CD4-positive, alpha-beta T cell (primary cell): ENCODE measurements at regions not wholly inside any gene's neighbourhood (a gene's known extent, or its start where the extent isn't known, plus 50 kb on each side); places are given as distances from the start of the nearest gene placed in this dataset.

Source experiments
- ATAC-seq: fragments of 200-7000 bp; cut with Tn5 transposase; one replicate; pipeline ENCODE4 v1.10.0; 2022; ENCODE audit warnings: mild to moderate bottlenecking; ENCODE audit not compliant: poor library complexity
- CTCF ChIA-PET: fragments of 350-600 bp; sonication (Branson Sonifier 250); formaldehyde crosslinking; loops from one replicate; lab custom pipeline; 2021; ENCODE audit warnings: antibody characterized with exemption, inconsistent platforms; lab: Charles Lee
- POLR2A ChIA-PET: fragments of 350-600 bp; sonication (Branson Sonifier 250); formaldehyde crosslinking; loops from one replicate; lab custom pipeline; 2021; ENCODE audit warnings: antibody characterized with exemption, inconsistent platforms; lab: Charles Lee
- DNase-seq, 14 experiments: peaks; one replicate each; pipeline ENCODE4 v3.0.0-alpha.2; 2013 to 2020; ENCODE audit warnings: mixed read lengths in 2 of 14
- H3K27ac ChIP-seq, 2 donors: one replicate each; pipeline versions ENCODE4 v1.5.1 to v1.7.0; 2013; ENCODE audit warnings: low read length in 2 of 2, low read depth in 1 of 2, mild to moderate bottlenecking in 1 of 2
- H3K27me3 ChIP-seq, 2 experiments: 1 replicate in 1 of 2; 2 replicates in 1 of 2; pipeline versions ENCODE4 v1.6.1 to v1.7.0; 2013; ENCODE audit warnings: low read length in 2 of 2, control low read depth in 1 of 2, mild to moderate bottlenecking in 1 of 2, moderate library complexity in 1 of 2; ENCODE audit not compliant: insufficient read depth in 2 of 2, control insufficient read depth in 1 of 2
- H3K36me3 ChIP-seq: one replicate; pipeline ENCODE4 v1.6.1; 2013; ENCODE audit warnings: low read length, control low read depth; ENCODE audit not compliant: insufficient read depth
- H3K4me1 ChIP-seq: one replicate; pipeline ENCODE4 v1.6.1; 2013; ENCODE audit warnings: low read length, control low read depth; ENCODE audit not compliant: insufficient read depth
- H3K4me3 ChIP-seq: one replicate; pipeline ENCODE4 v1.5.1; 2013; ENCODE audit warnings: mild to moderate bottlenecking, low read length, moderate library complexity
- H3K9me3 ChIP-seq, 2 experiments: 1 replicate in 1 of 2; 2 replicates in 1 of 2; pipeline versions ENCODE4 v1.6.1 to v1.7.0; 2013; ENCODE audit warnings: low read length in 2 of 2, mild to moderate bottlenecking in 2 of 2, control low read depth in 1 of 2, moderate library complexity in 1 of 2; ENCODE audit not compliant: control insufficient read depth in 1 of 2, insufficient read depth in 1 of 2
- H3K27ac Mint-ChIP-seq: one replicate; pipeline ENCODE4 v1.8.0; 2020; ENCODE audit warnings: mixed read lengths
- H3K27me3 Mint-ChIP-seq: one replicate; pipeline ENCODE4 v1.8.0; 2021; ENCODE audit warnings: mixed read lengths
- H3K36me3 Mint-ChIP-seq: one replicate; pipeline ENCODE4 v1.8.0; 2021; ENCODE audit warnings: low read depth, mixed read lengths
- H3K4me1 Mint-ChIP-seq: one replicate; pipeline ENCODE4 v1.8.0; 2021; ENCODE audit warnings: low read depth, mixed read lengths
- H3K4me3 Mint-ChIP-seq: one replicate; pipeline ENCODE4 v1.8.0; 2020; ENCODE audit warnings: mild to moderate bottlenecking, mixed read lengths
- H3K9me3 Mint-ChIP-seq: one replicate; pipeline ENCODE4 v1.8.0; 2020; ENCODE audit warnings: mixed read lengths
- intact Hi-C, 2 experiments: fragments of 100-400 bp; cut with DNase I in 1 of 2; cut with micrococcal nuclease in 1 of 2; formaldehyde crosslinking; loops; one replicate each; pipeline versions ENCODE4 v1.15.1 to v1.9.0; 2023 to 2025; cut with DNase I, micrococcal nuclease
- TF ChIP-seq, protein P1 (sequence below): fragments of 200-600 bp; IDR thresholded peaks from one replicate; pipeline ENCODE4 v1.8.0; 2022; ENCODE audit warnings: antibody characterized with exemption, mild to moderate bottlenecking

DNA sequence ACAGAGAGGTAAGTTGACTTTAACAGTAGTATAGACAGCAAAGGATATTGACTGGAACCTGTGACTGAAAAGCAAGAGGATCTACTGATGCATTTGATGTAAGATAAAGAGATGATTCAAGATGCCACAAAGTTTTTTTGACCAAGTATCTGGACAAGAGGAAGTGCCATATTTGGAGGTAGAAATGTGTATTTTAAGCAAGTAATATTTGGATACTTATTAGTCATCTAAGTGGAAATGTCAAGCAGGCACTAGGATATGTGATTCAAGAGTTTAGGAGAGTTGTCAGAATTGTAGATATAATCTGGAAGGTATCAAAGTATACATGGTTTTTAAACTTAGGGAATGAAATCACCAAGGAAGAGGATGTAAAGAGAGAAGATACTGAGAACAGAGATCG is 686.1 kb upstream of the CHD1 start:
- no peak overlapping the region for H3K27ac Mint-ChIP-seq
- no peak for ATAC-seq
- Histone ChIP-seq H3K4me1 (no peaks in the 10 kb centered on the region), H3K27ac (no peak overlapping the region), H3K4me3 (no peak overlapping the region), H3K36me3 (no peaks in the 10 kb centered on the region), H3K9me3 (no peaks in the 10 kb centered on the region), H3K27me3 (no peaks in the 10 kb centered on the region)
- no peak for DNase-seq
- no peaks in the 10 kb centered on the region for H3K4me1 Mint-ChIP-seq
- ChIA-PET CTCF (no interaction called here), POLR2A (no interaction called here)
- H3K27me3 Mint-ChIP-seq: no peaks in the 10 kb centered on the region
- H3K36me3 Mint-ChIP-seq: no peaks in the 10 kb centered on the region
- no peak overlapping the region for H3K4me3 Mint-ChIP-seq
- intact Hi-C loops: no loop called here
- TF ChIP-seq, protein P1, sequence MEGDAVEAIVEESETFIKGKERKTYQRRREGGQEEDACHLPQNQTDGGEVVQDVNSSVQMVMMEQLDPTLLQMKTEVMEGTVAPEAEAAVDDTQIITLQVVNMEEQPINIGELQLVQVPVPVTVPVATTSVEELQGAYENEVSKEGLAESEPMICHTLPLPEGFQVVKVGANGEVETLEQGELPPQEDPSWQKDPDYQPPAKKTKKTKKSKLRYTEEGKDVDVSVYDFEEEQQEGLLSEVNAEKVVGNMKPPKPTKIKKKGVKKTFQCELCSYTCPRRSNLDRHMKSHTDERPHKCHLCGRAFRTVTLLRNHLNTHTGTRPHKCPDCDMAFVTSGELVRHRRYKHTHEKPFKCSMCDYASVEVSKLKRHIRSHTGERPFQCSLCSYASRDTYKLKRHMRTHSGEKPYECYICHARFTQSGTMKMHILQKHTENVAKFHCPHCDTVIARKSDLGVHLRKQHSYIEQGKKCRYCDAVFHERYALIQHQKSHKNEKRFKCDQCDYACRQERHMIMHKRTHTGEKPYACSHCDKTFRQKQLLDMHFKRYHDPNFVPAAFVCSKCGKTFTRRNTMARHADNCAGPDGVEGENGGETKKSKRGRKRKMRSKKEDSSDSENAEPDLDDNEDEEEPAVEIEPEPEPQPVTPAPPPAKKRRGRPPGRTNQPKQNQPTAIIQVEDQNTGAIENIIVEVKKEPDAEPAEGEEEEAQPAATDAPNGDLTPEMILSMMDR: no peak
- peaks cover 3% of the 10 kb centered on the region for H3K9me3 Mint-ChIP-seq

DNA sequence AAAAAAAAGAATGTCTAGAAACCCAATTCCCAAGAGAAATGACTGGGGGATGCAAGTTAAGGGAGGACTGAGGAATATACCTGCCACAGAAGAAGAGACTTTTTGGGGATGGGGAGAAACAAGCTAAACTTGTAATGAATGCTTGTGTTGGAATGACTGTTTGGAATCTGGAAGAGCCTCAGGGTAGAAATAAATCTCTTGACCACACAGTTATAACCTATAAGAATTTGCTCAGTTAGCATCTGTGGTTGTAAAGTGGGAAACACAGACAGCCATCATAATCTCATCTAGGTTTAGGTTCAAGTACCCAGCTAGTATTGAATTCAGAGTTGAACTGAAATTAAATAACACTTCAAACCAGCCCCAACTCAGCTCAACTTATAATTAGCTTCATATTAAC is 678.3 kb upstream of the CHD1 start:
- intact Hi-C loops: no loop called here
- ATAC-seq: no peak

DNA sequence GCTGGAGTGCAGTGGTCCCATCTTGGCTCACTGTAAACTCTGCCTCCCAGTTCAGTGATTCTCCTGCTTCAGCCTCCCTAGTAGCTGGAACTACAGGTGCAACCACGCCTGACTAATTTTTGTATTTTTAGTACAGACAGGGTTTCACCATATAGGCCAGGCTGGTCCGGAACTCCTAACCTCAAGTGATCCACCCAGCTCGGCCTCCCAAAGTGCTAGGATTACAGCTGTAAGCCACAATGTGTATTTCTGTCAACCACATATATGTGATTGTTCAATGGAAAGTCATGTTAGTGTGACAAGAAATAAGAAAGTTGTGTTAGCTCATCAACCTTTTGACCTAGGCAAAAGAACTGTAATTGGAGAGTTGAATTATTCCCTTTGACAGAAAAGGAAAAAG is 677.1 kb upstream of the CHD1 start:
- Histone ChIP-seq H3K4me1 (no peaks in the 10 kb centered on the region), H3K9me3 (peaks cover 0 to 4% of the 10 kb centered on the region in 2 experiments), H3K27ac (no peak overlapping the region), H3K36me3 (no peaks in the 10 kb centered on the region), H3K4me3 (no peak overlapping the region), H3K27me3 (no peaks in the 10 kb centered on the region)
- no peak overlapping the region for H3K27ac Mint-ChIP-seq
- TF ChIP-seq, protein P1: no peak
- ChIA-PET CTCF (no interaction called here), POLR2A (no interaction called here)
- H3K36me3 Mint-ChIP-seq: no peaks in the 10 kb centered on the region
- no peak for ATAC-seq
- no peaks in the 10 kb centered on the region for H3K9me3 Mint-ChIP-seq
- no peak overlapping the region for H3K4me3 Mint-ChIP-seq
- intact Hi-C loops: no loop called here
- H3K4me1 Mint-ChIP-seq: no peaks in the 10 kb centered on the region
- no peak for DNase-seq
- no peaks in the 10 kb centered on the region for H3K27me3 Mint-ChIP-seq

More for the DNA sequence above, 678.3 kb upstream of the CHD1 start:
- no peaks in the 10 kb centered on the region for H3K36me3 Mint-ChIP-seq
- CTCF ChIA-PET: no interaction called here
- Histone ChIP-seq H3K4me3 (no peak overlapping the region), H3K27ac (no peak overlapping the region), H3K36me3 (no peaks in the 10 kb centered on the region), H3K27me3 (no peaks in the 10 kb centered on the region), H3K9me3 (peaks cover 0 to 4% of the 10 kb centered on the region in 2 experiments), H3K4me1 (no peaks in the 10 kb centered on the region)
- no peak overlapping the region for H3K4me3 Mint-ChIP-seq
- H3K27me3 Mint-ChIP-seq: no peaks in the 10 kb centered on the region
- TF ChIP-seq, protein P1: no peak
- no peak for DNase-seq
- H3K27ac Mint-ChIP-seq: no peak overlapping the region
- no peaks in the 10 kb centered on the region for H3K9me3 Mint-ChIP-seq
- no peaks in the 10 kb centered on the region for H3K4me1 Mint-ChIP-seq
- POLR2A ChIA-PET: no interaction called here
